HUES64 (cell line): ENCODE measurements at regions not wholly inside any gene's neighbourhood (a gene's known extent, or its start where the extent isn't known, plus 50 kb on each side); places are given as distances from the start of the nearest gene placed in this dataset.

ENCODE experiments used
- H3K27ac ChIP-seq: 2 replicates; pipeline ENCODE4 v1.7.0; 2013; ENCODE audit warnings: low read depth, low read length, inconsistent platforms
- H3K27me3 ChIP-seq: 2 replicates; pipeline ENCODE4 v1.6.1; 2013; ENCODE audit warnings: mild to moderate bottlenecking, low read length; ENCODE audit not compliant: insufficient read depth
- H3K36me3 ChIP-seq: 2 replicates; pipeline ENCODE4 v1.6.1; 2013; ENCODE audit warnings: mild to moderate bottlenecking, low read length; ENCODE audit not compliant: insufficient read depth
- H3K4me1 ChIP-seq: 2 replicates; pipeline ENCODE4 v1.6.1; 2013; ENCODE audit warnings: mild to moderate bottlenecking, low read length, moderate library complexity; ENCODE audit not compliant: insufficient read depth
- H3K4me3 ChIP-seq: 2 replicates; pipeline ENCODE4 v1.5.1; 2013; ENCODE audit warnings: mild to moderate bottlenecking, low read length, moderate library complexity
- H3K9ac ChIP-seq: 2 replicates; pipeline ENCODE4 v1.6.1; 2013; ENCODE audit warnings: mild to moderate bottlenecking, low read depth, low read length
- H3K9me3 ChIP-seq: 2 replicates; pipeline ENCODE4 v1.6.1; 2013; ENCODE audit warnings: low read depth, low read length; ENCODE audit not compliant: insufficient read depth
- WGBS: fragments of 150-250, 120-280 bp; methylation state at CpG from one replicate; pipeline ENCODE4 v1.1.7; 2013; ENCODE audit warnings: missing lambda C conversion rate; 5-methylcytosine and 5-hydroxymethylcytosine counted together

DNA sequence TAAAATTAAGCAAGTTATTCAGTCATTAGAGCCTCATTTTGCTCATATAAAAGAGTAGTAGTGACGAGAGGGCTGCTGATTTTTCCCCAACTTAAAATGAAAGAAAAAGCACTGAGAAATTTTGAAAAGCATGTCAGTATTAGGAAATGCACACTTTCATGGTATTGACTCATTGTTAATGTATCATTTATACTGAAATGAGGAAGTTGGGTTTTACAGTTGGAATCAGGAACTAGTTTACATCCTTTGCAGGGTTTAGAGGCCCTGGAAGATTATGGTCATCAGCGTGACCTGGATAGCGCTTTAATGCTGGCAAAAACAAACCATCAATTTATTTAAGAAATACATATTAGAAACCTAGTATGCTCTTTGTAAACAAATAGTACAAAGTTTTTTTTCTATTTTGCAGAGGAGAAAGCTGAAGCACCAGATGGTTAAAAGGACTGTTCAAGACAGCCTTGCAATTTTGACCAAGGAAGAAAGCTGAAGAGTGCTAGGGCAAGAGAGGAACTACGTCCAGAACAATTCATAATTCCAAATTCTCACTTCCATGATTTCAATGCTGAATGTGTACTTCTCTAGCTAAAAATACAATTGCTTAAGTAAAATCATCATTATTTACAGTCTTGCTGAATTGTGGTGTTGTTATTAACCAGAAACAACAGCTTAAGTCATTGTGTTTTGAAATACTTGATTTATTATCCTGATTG, 94.8 kb upstream of the SGIP1 start:
- Histone ChIP-seq H3K27ac (no peak overlapping the region), H3K4me1 (no peaks in the 10 kb centered on the region; the same call in 1 of the 2 replicates), H3K9ac (no peak overlapping the region), H3K4me3 (no peak overlapping the region), H3K36me3 (no peaks in the 10 kb centered on the region), H3K9me3 (no peaks in the 10 kb centered on the region), H3K27me3 (no peaks in the 10 kb centered on the region)
- WGBS, result 97% methylated on average over 3 of the region's 4 CpGs

DNA sequence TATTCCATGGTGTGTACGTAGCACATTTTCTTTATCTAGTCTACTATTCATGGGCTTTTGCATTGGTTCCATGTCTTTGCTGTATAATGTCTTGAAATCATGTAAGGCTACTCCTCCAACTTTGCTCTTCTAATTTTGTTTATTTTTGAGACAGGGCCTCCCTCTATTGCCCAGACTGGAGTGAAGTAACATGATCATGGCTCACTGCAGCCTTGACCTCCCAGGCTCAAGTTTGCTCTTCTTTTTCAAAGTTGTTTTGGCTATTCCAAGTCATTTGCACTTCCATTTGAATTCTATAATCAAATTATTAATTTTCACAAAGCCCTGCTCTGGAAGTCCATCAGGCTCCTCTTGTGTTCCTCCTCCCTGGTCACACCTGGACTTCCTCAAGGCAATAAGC, 90.2 kb upstream of the SGIP1 start:
- no peak overlapping the region for H3K9ac ChIP-seq

DNA sequence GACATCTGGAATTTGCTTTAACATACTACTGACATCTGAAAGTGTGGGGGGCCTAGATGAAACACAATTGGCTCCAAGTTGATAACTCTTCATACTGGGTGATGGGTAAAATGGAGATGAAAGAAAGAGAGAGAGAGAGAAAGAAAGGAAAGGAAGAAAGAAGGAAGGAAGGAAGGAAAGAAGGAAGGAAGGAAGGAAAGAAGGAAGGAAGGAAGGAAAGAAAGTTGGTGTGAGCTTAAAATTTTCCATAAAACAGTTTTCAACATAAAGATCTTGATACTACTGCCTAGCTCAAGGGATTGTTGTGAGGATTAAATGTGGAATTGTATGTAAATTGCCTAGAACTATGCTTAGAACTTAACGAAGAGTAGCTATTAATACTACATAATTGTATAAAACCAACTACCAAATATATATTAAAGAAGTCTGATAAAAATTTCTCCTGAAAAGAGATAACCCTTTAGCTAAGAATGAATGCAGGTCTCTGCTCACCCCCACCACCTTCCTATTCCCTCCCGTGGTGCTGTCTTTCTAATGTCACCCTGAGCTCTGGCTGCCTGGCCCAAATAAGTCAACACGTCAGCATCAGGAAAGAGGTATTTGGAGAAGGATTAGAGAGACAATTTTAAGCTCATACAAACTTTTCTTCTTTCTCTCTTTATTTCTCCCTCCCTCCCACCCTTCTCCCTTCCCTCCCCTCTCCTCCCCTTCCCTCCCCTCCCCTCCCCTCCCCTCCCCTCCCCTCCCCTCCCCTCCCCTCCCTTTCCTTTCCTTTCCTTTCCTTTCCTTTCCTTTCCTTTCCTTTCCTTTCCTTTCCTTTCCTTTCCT, 89.3 kb upstream of the SGIP1 start:
- 44% methylated on average over 1 of the region's 3 CpGs for WGBS
- Histone ChIP-seq H3K27ac (no peak overlapping the region), H3K4me3 (no peak overlapping the region), H3K9ac (no peak overlapping the region), H3K4me1 (peaks cover 4% of the 10 kb centered on the region; the same call in 1 of the 2 replicates), H3K9me3 (no peaks in the 10 kb centered on the region), H3K27me3 (no peaks in the 10 kb centered on the region), H3K36me3 (no peaks in the 10 kb centered on the region)

More for the DNA sequence above, 90.2 kb upstream of the SGIP1 start:
- Histone ChIP-seq H3K9me3 (no peaks in the 10 kb centered on the region), H3K4me3 (no peak overlapping the region), H3K36me3 (no peaks in the 10 kb centered on the region), H3K27ac (no peak overlapping the region), H3K4me1 (peaks cover 4% of the 10 kb centered on the region; the same call in 1 of the 2 replicates), H3K27me3 (no peaks in the 10 kb centered on the region)
- WGBS, result no CpG with 5 or more reads among the region's 1 CpG

DNA sequence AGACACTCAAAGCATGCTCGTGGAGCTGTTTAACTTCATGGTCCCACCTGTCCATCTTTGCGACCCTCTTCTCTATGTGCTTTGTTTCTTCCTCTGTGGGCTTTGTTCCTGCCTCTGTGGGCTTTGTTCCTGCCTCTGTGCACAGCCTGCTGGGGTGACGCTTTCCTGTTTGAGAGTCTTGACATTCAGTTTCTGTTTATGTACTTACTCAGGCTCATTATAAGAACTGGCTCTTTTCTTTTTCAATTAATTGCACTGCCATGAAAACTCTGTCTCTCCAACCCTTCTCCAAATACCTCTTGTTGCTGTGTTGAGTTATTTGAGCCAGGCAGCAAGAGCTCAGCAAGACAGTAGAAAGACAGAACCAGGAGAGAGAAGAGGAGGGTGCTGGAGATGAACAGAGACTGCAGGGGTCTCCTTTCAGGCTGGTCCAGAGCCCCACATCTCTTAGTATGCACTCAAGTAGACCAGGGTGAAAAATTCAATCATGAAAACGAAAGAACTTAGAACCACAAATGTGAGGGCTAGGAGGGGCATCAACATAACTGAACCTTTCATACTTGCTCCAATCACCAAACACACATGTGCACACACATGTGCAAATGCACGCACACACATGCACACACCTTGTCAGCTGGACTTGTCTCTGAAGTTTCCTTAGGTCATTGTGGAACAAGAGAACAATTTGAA, 88.3 kb upstream of the SGIP1 start:
- Histone ChIP-seq H3K27me3 (no peaks in the 10 kb centered on the region), H3K9ac (no peak overlapping the region), H3K27ac (no peak overlapping the region), H3K9me3 (no peaks in the 10 kb centered on the region), H3K4me3 (no peak overlapping the region), H3K36me3 (no peaks in the 10 kb centered on the region), H3K4me1 (peaks cover 4% of the 10 kb centered on the region; the same call in 1 of the 2 replicates)
- WGBS, result 87% methylated on average over 5 of the region's 5 CpGs

DNA sequence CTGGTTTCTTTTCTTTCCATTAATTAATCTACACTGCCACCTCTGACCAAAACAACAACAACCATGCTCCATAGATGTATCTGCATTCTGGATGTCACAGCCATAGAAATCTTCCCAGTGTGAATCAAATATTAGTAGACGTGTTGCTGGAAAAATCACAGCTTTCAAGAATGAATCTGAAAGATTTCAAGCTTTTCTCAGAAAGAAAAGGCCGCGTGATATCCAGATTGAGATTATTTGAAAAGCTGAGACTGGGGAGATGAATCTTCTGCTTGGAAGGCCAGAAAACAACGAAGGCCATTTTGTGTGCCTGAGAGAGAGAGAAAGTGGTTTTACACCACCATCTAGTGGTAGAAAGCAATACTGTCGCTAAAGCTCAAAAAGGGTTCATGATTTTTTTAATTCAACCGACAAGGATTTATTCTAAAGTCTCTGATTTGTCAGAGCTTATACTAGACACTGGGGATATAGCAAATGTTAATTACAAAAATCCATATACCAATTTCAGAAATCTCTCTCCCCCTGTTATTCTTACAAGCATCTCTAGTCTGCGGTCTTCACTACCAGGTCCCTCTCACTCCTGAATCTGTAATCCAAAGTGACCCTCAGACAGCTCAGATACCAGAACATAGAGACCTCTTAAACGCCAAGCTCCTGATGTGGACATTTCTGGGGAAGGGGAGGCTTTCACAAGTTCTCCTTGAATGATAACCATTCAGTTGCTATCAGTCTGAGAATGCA, 87.5 kb upstream of the SGIP1 start:
- H3K9me3 ChIP-seq, result no peaks in the 10 kb centered on the region
- no peak overlapping the region for H3K4me3 ChIP-seq
- no peak overlapping the region for H3K9ac ChIP-seq
- no peak overlapping the region for H3K27ac ChIP-seq
- H3K27me3 ChIP-seq, result no peaks in the 10 kb centered on the region
- H3K36me3 ChIP-seq, result no peaks in the 10 kb centered on the region
- H3K4me1 ChIP-seq, result peaks cover 4% of the 10 kb centered on the region; the same call in 1 of the 2 replicates
- WGBS, result 22% methylated on average over 8 of the region's 8 CpGs

DNA sequence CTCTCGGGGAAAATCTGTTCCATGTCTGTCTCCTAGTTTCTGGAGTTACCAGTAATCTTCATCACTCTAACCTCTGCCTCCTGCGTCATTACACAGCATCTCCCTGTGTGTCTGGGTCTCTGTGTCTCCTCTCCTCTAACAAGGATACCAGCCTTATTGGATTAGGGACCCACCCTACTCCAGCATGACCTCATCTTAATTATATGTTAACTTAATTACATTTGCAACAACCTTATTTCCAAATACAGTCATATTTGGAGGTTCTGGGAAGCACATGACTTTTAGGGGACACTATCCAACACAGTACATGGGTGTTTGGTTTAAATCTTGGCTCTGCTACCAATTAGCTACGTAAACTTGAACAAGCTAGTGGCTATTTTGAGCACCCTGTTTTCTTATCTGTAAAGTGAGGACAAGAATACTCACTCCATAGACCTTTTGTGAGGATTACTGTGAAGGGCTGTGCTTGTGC, 83.9 kb upstream of the SGIP1 start:
- H3K4me3 ChIP-seq, result no peak overlapping the region
- no peaks in the 10 kb centered on the region for H3K9me3 ChIP-seq
- H3K9ac ChIP-seq, result no peak overlapping the region
- H3K27ac ChIP-seq, result no peak overlapping the region
- H3K27me3 ChIP-seq, result no peaks in the 10 kb centered on the region
- no peaks in the 10 kb centered on the region for H3K36me3 ChIP-seq
- peaks cover 4% of the 10 kb centered on the region; the same call in 1 of the 2 replicates for H3K4me1 ChIP-seq
- WGBS, result 92% methylated on average over 3 of the region's 3 CpGs

DNA sequence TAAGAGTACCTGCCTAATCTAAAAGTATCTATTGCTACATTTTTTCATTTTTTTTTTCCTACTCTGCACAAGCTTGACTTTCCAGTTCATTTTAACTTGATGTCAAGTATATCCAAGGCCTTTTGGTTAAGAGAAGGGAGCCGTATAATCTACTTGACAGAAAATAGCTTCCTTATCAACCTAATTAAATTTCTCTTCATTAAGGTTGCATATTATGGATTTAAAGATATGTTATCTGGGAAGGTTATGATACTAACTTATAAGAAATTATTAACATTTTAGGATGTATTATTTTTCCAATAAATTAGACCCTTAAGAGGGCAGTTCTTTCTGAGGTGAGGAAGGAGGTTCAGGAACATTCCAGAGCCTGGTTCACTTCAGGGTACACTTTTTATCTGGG, 83.1 kb upstream of the SGIP1 start:
- Histone ChIP-seq H3K27ac (no peak overlapping the region), H3K9me3 (no peaks in the 10 kb centered on the region), H3K36me3 (no peaks in the 10 kb centered on the region), H3K27me3 (no peaks in the 10 kb centered on the region), H3K4me1 (no peaks in the 10 kb centered on the region), H3K9ac (no peak overlapping the region), H3K4me3 (no peak overlapping the region)
- no CpG with 5 or more reads among the region's 1 CpG for WGBS

DNA sequence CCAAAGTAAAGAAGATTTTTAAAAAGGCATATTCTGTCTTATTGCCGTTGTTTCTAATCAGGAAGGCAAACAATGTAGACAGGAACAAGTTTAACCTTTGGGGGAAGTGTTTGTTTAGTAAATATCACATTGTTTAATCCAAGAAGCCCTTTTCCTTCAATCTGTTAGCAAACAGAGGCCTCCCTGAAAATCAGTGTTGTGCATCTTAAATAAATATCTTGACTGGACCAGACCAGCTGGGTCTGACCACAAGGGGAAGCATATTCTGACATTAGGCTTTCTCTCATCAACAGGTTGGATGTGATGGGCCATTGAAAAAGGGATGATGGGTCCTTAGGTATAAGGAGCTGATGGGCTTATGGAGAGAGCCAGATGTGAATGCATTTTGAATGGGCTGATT, 81.8 kb upstream of the SGIP1 start:
- WGBS, result 88% methylated on average over 1 of the region's 1 CpG
- no peak overlapping the region for H3K27ac ChIP-seq
- no peak overlapping the region for H3K4me3 ChIP-seq
- H3K9me3 ChIP-seq, result no peaks in the 10 kb centered on the region
- H3K36me3 ChIP-seq, result no peaks in the 10 kb centered on the region
- H3K9ac ChIP-seq, result no peak overlapping the region
- H3K27me3 ChIP-seq, result no peaks in the 10 kb centered on the region
- H3K4me1 ChIP-seq, result no peaks in the 10 kb centered on the region

DNA sequence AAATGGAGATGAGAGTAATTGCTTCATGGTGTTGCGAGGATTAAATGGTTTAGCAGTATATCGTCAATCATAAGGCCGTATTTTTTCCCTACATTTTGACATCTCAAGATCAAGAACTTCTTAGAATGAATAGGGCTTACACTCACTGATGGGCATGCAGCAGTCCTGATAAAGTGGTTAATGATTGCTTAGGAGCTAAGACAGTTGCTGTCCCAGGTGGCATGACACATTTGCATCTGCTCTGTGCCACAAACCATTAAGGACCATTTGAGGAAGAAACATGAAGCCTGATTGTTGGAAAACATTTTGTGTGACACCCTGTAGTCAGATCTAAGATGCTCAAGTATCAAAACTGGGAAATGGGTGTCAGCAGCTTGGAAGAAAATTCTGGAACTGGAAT, 81.0 kb upstream of the SGIP1 start:
- WGBS, result 100% methylated on average over 1 of the region's 3 CpGs
- Histone ChIP-seq H3K4me3 (no peak overlapping the region), H3K9ac (no peak overlapping the region), H3K36me3 (no peaks in the 10 kb centered on the region), H3K27me3 (no peaks in the 10 kb centered on the region), H3K27ac (no peak overlapping the region), H3K4me1 (no peaks in the 10 kb centered on the region), H3K9me3 (no peaks in the 10 kb centered on the region)

DNA sequence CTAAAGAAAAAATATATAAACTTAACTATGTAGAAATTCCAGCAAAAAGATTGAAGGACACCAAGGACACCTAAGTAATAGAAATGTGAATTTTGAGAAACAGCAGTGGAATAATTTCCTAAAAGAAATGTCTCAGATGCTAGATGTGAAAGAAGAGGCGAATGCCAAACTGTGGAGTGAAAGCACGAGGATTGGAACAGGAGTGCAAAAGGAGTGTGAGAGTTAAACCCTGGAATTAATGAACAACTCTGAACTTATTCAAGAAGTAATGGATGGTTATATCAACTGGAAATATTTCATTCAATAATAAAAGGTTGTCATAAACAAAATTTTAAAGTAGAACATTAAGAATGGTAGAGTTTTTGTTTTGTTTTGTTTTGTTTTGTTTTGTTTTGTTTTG, 78.5 kb upstream of the SGIP1 start:
- 95% methylated on average over 2 of the region's 2 CpGs for WGBS
- Histone ChIP-seq H3K4me3 (no peak overlapping the region), H3K9me3 (no peaks in the 10 kb centered on the region), H3K4me1 (no peaks in the 10 kb centered on the region), H3K27ac (no peak overlapping the region), H3K36me3 (no peaks in the 10 kb centered on the region), H3K9ac (no peak overlapping the region), H3K27me3 (no peaks in the 10 kb centered on the region)
